Neural crest cell (in vitro differentiated cells): ENCODE measurements at regions not wholly inside any gene's neighbourhood (a gene's known extent, or its start where the extent isn't known, plus 50 kb on each side); places are given as distances from the start of the nearest gene placed in this dataset.

Experiments used
- DNase-seq: peaks from one replicate; pipeline ENCODE4 v3.0.0; 2021; ENCODE audit warnings: low read depth, mixed read lengths, low spot score
- H3K27ac Mint-ChIP-seq: one replicate; pipeline ENCODE4 v1.8.0; 2021; ENCODE audit warnings: mild to moderate bottlenecking, mixed read lengths; ENCODE audit not compliant: unreplicated experiment
- H3K27me3 Mint-ChIP-seq: 2 replicates; pipeline ENCODE4 v1.8.0; 2021; ENCODE audit warnings: low read depth, mild to moderate bottlenecking, mixed read lengths
- H3K36me3 Mint-ChIP-seq: 2 replicates; pipeline ENCODE4 v1.8.0; 2021; ENCODE audit warnings: low read depth, mild to moderate bottlenecking, mixed read lengths
- H3K4me1 Mint-ChIP-seq: 2 replicates; pipeline ENCODE4 v1.8.0; 2021; ENCODE audit warnings: mixed read lengths
- H3K4me3 Mint-ChIP-seq: one replicate; pipeline ENCODE4 v1.8.0; 2021; ENCODE audit warnings: mild to moderate bottlenecking, mixed read lengths
- H3K9me3 Mint-ChIP-seq: 2 replicates; pipeline ENCODE4 v1.8.0; 2021; ENCODE audit warnings: mixed read lengths
- CTCF ChIP-seq: fragments of 200-600 bp; sonication (generic); conservative IDR thresholded peaks from 2 replicates; pipeline ENCODE4 v1.5.0; 2021; ENCODE audit warnings: antibody characterized with exemption, mild to moderate bottlenecking

- no peak overlapping the region for H3K27ac Mint-ChIP-seq
- peaks cover 24% of the 10 kb centered on the region for H3K4me1 Mint-ChIP-seq
- H3K27me3 Mint-ChIP-seq = no peaks in the 10 kb centered on the region
- peaks cover 16% of the 10 kb centered on the region for H3K9me3 Mint-ChIP-seq
- no peak overlapping the region for H3K4me3 Mint-ChIP-seq
- TF ChIP-seq CTCF = no peak
- DNase-seq = no peak
- H3K36me3 Mint-ChIP-seq = peaks cover 9% of the 10 kb centered on the region
Observed at GRCh38 chr2:239884051-239884405, 141.1 kb downstream of the NDUFA10 start.

- Mint-ChIP-seq H3K27me3 (no peaks in the 10 kb centered on the region), H3K4me1 (peaks cover 24% of the 10 kb centered on the region)
- no peak for DNase-seq
Observed at GRCh38 chr2:239883326-239884050, 141.7 kb downstream of the NDUFA10 start.

GRCh38 chr2:239882781-239883180 is 142.4 kb downstream of the NDUFA10 start:
- Mint-ChIP-seq H3K27me3 (no peaks in the 10 kb centered on the region), H3K27ac (no peak overlapping the region), H3K9me3 (peaks cover 16% of the 10 kb centered on the region), H3K36me3 (peaks cover 9% of the 10 kb centered on the region), H3K4me3 (no peak overlapping the region), H3K4me1 (peaks cover 29% of the 10 kb centered on the region)
- TF ChIP-seq CTCF = no peak
- DNase-seq = no peak

More at GRCh38 chr2:239883326-239884050, 141.7 kb downstream of the NDUFA10 start:
- Mint-ChIP-seq H3K27ac (no peak overlapping the region), H3K4me3 (no peak overlapping the region), H3K36me3 (peaks cover 9% of the 10 kb centered on the region), H3K9me3 (peaks cover 16% of the 10 kb centered on the region)
- TF ChIP-seq CTCF = no peak

- peak overlapping the region; percentile 89 for H3K27ac Mint-ChIP-seq
- H3K4me1 Mint-ChIP-seq = peaks cover 32% of the 10 kb centered on the region
- peaks cover 16% of the 10 kb centered on the region for H3K9me3 Mint-ChIP-seq
- no peaks in the 10 kb centered on the region for H3K27me3 Mint-ChIP-seq
- H3K36me3 Mint-ChIP-seq = peaks cover 9% of the 10 kb centered on the region
- no peak overlapping the region for H3K4me3 Mint-ChIP-seq
- TF ChIP-seq CTCF = peak; percentile 73
- peak; percentile 51 for DNase-seq
Observed at GRCh38 chr2:239882331-239882732, 142.8 kb downstream of the NDUFA10 start.

- Mint-ChIP-seq H3K4me1 (peaks cover 35% of the 10 kb centered on the region), H3K36me3 (peaks cover 9% of the 10 kb centered on the region), H3K27ac (peak overlapping the region; percentile 89), H3K4me3 (no peak overlapping the region), H3K9me3 (peaks cover 14% of the 10 kb centered on the region), H3K27me3 (no peaks in the 10 kb centered on the region)
- DNase-seq = no peak
- no peak for TF ChIP-seq CTCF
Observed at GRCh38 chr2:239881561-239882320, 143.4 kb downstream of the NDUFA10 start.
